ENCODE measurements at regions not wholly inside any gene's neighbourhood (a gene's known extent, or its start where the extent isn't known, plus 50 kb on each side); places are given as distances from the start of the nearest gene placed in this dataset.
"Not testable (repeated sequence)": the region's sequence is repeated elsewhere in the genome, so short reads cannot be mapped to it uniquely, and the experiment has no call there.

DNA sequence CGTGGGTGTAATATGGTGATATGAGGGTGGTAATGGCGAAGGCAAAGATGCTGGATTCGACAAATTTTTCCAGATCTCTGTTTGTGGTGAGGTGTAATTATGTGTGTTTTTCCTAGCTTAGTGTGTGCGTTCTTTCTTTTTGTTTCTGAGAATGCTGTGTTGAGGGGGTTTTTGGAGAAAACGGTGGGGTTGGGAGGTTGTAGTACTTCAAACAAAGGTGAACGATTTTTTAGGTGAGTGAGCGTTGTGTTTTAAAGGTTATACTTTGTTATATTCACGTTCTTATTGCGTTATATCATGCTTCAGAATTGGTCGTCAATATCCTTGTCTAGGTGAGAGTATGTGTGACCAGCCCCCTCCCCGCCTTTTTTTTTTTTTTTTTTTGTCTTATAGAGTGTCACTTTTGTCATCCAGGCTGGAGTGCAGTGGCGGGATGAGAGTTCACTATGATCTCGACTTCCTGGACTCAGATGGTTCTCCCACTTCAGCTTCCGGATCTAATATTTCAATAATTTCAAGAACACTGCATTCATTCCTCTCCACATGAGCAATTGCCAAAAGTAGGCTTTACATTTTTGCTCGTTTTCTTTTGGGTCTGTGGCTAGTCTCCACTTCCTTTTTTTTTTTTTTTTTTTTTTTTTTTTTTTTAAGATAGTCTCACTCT, 82.2 kb upstream of the RNU2-1 start:
- DNase-seq = no peak

DNA sequence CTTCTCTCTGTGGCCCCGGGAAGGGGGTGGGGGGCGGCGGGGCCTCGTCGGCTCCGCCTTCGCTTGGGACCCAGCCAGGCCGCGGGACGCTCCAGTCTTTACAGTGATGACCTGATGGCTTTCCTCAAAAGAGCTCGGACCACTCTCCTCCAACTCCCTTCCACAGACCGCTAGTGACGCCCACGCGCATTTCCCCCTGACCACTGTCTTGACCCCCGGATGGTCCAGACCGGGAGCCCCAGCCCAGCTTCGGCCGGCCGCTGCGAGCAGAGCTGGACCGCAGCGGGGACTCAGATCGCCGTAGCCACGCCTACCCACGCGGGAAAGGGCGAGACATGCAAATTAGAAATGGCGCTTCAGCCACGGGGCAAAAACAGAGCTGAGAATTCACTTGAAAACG, 81.6 kb upstream of the RNU2-1 start:
- no peak for DNase-seq

DNA sequence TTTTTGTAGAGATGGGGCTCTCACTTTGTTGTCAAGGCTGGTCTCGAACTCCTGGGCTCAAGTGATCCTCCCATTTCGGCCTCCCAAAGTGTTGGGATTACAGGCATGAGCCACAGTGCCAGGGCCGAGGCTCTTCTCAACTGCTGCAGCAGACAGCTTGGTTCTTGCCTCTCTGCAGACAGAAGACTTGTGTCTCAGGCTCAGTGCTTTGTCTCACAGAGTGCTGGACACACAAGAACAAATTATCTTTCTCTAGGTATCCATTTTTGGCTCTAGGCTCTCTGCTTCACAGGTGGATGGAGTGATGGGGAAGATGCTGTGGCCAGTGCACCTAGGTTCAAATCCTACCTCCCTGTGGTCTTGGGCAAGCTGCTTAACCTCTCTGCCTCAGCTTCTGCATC, 80.8 kb upstream of the RNU2-1 start:
- no peak for DNase-seq

GRCh38 chr17:43312011-43312410, 78.2 kb upstream of the RNU2-1 start:
- no peak for DNase-seq

DNA sequence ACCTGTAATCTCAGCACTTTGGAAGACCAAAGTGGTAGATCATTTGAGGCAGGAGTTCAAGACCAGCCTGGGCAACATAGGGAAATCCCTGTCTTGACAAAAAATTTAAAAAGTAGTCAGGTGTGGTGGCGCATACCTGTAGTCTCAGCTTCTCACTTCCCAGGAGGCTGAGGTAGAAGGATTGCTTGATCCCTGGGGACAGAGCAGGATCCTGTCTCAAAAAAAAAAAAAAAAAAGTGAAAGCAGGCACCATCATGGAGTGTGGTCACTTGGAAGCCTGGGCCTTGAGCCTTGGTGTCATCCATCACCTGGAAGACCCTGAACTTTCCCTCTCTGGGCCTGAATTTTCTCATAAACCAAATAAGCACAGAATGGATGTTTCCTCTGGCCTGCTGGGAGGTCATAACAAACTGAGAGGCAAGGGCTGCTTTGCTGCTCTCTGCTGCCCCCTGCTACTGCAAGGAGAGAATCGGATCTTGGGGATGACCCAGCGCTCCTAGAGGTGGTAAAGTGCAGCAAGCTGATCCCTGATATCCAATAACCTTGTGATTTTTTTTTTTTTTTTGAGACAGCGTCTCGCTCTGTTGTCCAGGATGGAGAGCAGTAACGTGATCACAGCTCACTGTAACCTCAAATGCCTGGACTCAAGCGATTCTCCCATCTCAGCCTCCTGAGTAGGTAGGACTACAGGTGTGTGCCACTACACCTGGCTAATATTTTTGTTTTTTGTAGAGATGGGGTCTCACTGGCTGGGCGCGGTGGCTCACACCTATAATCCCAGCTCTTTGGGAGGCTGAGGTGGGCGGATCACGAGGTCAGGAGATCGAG, 75.9 kb upstream of the RNU2-1 start:
- no peak for DNase-seq

- DNase-seq = no peak
These were observed 75.2 kb upstream of the RNU2-1 start for GRCh38 chr17:43308999-43309398.

- DNase-seq = not testable (repeated sequence)
These were observed 71.0 kb upstream of the RNU2-1 start for GRCh38 chr17:43304792-43305191.

DNA sequence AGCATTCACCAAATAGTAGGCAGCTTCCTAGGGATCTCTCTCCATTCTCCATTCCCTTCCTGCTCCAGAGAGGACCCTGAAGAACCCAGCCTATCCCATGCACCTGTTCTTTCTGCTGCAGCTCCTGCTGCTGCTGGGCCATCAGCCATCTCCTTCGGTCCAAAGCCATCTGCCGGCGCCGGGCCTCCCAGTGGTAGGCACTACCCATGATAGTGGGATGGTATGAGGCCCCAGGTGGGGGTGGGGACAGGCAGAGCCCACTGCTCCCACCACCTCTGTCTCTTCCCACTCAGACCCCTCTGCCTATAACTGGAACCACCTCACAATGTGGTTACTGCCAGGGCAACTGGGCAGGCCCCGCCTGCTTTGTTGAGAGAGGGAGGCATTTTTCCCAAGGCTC, 69.3 kb upstream of the RNU2-1 start:
- DNase-seq = not testable (repeated sequence)

GRCh38 chr17:43299300-43300076, 65.7 kb upstream of the RNU2-1 start:
- DNase-seq = not testable (repeated sequence)

DNA sequence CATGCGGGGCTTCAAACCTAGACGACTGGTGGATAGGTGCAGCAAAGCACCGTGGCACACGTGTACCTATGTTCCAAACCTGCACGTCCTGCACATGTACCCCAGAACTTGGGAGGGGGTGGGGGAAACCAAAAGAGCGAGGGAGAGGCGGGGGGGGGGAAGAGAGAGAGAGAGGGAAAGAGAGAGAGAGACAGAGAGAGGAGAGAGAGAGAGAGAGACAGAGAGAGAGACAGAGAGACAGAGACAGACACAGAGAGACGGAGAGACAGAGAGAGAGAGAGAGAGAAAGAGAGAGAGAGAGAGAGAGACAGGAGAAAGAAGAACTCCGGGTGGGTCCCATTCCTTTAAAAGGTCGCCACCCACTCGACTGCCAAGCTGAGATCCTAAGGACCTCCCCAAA, 55.9 kb upstream of the RNU2-1 start:
- not testable (repeated sequence) for DNase-seq

GRCh38 chr17:43283606-43284005, 49.8 kb upstream of the RNU2-1 start:
- DNase-seq = not testable (repeated sequence)

Data from C1 segment of cervical spinal cord (tissue), 14 donors.